CD4-positive, alpha-beta T cell treated with Interleukin-15 for 1 hour (primary cell): ENCODE measurements at regions not wholly inside any gene's neighbourhood (a gene's known extent, or its start where the extent isn't known, plus 50 kb on each side); places are given as distances from the start of the nearest gene placed in this dataset.
A peak's percentile ranks its signal among the peaks of the same experiment; 100 is the strongest.

ENCODE experiments used
- DNase-seq: peaks from one replicate; pipeline ENCODE4 v3.0.0-alpha.2; 2020

GRCh38 chr11:95466416-95466815, 235.4 kb upstream of the SESN3 start:
- no peak for DNase-seq

DNA sequence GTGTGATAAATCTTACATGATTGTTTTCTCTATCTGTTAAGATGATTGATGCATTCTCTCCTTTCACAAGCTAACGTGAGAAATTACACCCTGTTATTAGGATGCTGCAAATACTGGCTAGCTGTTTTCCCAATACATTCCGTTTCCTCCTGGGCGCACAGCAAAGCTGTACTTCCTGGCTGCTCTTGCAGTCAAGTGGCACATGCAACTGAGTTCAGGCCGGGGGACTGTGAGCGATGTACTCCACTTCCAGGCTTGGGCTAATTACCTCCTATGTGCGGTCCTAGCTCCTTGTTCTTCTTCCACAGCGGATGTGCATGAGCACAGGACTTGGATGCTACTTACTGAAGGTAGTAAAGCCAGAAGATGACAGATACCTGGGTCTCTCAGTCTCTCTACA, 234.9 kb upstream of the SESN3 start:
- DNase-seq, result no peak

GRCh38 chr11:95461858-95462257, 230.9 kb upstream of the SESN3 start:
- no peak for DNase-seq

GRCh38 chr11:95461348-95461747, 230.3 kb upstream of the SESN3 start:
- no peak for DNase-seq

DNA sequence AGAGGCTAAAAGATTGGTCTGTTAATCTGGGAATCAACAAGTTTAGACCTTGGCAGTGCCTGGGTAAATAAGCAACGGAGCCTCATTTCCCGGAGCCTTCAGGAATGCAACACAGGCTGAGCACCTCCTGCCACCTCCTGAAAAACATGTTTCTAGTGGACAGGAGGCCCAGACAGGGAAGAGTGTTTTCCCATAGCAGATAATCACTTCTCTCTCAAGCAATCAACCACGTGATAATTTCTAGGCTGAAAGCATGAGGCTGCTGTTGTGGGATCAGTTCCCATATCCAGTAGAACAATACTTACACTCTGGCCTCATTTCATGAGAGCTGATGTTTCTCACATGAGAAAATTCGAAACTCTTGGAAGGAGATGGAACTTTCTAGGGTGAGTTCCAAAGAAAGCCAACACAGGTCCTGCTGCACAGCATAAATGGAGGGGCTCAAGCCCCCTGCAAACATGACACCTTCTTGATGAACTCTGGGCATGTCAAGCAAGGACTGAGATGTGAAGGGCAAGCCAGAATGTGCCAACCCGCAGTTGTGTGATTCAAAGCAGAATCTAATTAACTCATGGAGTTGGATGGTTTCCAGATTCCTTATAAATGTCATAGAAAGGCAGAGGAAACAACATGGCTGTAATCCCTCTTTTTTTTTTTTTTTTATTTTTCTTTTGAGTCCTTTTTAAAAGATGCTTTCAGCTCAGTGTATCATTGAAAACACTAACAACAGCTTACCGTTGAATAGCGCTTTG, 228.5 kb upstream of the SESN3 start:
- no peak for DNase-seq

- DNase-seq, result no peak
Observed at GRCh38 chr11:95456714-95457491, 225.9 kb upstream of the SESN3 start.

- DNase-seq, result no peak
Observed at GRCh38 chr11:95455228-95455970, 224.4 kb upstream of the SESN3 start.

- DNase-seq, result no peak
Observed at GRCh38 chr11:95453616-95454171, 222.7 kb upstream of the SESN3 start.

DNA sequence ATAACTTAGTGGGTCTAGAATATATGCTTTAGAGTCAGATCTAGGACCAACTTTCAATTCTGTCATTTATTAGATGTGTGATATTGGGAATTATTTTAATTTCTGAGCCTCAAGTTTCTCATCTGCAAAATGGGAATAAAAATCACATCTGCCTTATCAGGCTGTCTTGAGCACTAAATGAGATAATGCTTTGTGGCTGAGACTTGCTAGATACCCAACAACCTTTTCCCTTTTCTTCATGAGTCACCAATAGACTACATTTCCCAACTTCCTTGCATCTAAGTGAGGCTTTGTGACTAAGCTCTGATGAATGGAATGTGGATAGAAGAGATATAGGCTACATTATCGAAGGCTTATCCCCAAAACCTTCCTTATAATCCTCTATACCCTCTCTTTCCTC, 220.7 kb upstream of the SESN3 start:
- no peak for DNase-seq

DNA sequence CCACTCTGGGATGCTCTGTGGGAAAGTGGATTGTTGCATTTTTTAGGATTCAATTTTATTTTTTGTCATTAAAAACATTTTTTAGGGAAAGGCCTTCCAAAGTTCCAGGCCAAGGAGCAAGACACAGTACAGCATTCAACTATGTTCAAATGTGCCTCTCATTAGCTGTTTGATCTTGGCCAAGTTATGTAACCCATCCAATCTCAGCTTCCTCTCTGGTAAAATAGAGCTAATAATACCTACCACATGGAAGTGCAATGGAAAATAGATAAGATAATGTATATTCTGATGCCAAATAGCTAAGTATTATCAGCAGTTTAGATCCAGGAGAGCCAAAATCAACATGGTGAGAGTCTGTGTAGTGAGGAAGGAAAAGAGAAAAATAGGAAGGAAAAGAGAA, 220.3 kb upstream of the SESN3 start:
- DNase-seq, result no peak

GRCh38 chr11:95450547-95451123, 219.6 kb upstream of the SESN3 start:
- no peak for DNase-seq

DNA sequence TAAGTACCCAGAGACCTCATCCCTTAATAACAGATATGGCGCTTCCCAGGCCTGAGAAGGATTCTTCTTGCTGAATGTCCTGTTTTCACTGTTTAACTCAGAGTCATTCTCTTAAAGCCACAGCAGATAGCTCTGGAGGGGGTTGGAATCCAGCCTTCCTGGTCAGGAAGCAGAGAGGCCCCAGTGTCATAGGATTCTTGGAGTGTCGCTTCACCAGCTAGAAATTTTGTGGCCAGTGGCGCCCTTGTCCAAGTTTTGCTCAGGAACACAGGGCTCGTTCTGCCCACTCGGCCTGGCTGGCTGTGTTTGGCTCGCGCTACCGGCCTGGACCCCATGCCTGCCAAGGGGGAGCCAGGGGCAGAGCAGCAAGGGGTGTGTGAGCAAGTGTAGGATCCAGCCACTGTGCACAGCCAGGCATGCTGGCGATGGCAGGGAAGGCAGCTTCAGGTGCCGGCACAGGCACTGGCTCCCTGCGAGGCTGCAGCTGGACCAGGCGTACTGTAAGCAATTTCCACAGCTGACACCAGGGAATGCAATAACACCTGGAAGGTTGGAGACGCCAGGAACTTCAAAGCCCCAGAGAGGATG, 214.8 kb upstream of the SESN3 start:
- no peak for DNase-seq

- DNase-seq, result no peak
Observed at GRCh38 chr11:95444309-95445241, 213.6 kb upstream of the SESN3 start.

DNA sequence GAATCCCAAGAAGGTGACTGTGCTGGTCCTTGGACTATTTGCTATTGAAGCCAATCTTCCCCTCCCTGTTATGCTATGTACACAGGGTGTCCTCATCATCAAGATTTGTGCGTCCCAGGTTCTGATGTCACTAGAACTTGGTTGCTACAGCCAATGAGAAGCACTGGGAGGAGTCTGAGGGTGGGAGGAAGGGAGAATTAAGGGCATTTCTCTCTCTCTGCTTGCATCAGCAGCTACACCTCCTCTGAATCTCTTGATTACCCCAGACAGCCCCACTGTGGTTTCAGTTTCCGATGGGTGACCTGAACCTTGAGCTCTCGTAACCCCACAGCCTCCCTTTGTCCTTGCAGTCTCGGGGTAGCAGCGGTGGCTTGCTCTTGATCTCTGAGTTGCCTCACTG, 212.4 kb upstream of the SESN3 start:
- DNase-seq, result peak; percentile 23

- DNase-seq, result no peak
Observed at GRCh38 chr11:95442531-95443050, 211.6 kb upstream of the SESN3 start.

DNA sequence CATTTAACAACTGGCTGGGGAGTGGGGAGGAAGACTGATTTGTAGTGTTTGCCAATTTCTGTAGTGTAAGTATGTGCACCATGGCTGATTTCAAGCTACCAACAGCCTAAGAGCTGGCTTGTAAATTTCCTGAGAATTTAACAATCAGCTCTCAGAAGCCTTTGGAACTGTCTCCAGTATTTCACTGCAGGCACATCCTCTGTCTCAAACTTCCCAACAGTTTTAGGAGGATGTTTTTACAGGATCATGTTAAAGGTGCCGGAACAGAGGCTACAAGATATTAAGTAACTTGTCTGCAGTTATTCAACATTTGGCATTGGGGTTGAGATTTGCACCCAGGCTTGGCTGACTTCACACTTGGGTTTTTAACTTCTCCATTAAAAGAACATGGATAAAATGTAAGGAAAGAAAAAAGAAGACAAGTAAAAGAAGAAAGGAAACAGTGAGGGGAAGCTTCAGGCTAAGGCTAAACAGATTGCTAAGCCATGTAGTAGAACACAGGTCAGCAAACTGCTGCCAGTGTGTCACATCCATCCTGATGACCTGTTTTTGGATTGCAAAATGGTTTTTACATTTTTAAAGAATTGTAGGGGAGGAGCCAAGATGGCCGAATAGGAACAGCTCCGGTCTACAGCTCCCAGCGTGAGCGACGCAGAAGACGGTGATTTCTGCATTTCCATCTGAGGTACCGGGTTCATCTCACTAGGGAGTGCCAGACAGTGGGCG, 204.8 kb upstream of the SESN3 start:
- no peak for DNase-seq

- no peak for DNase-seq
Observed at GRCh38 chr11:95435192-95435591, 204.2 kb upstream of the SESN3 start.

- DNase-seq, result no peak
Observed at GRCh38 chr11:95434489-95435057, 203.6 kb upstream of the SESN3 start.

DNA sequence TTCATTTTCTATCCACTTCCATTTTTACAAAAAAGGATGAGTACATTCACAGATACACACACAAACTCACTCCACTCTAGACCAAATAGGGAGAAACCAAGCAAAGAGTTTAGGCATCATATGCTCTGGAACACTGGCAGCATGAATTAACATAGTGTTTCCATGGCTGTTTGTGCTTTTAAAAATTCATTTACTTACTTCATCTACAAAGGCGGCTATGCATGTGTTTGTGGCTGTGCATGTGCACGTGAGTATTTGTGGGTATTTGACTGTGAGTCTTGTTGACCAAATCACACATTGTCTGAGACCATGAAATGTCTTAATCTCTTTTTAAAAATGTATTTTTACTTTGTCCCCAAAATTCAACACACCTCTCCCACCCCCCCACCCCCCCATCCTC, 203.0 kb upstream of the SESN3 start:
- DNase-seq, result no peak
